PC-3 (cell line): ENCODE measurements at regions not wholly inside any gene's neighbourhood (a gene's known extent, or its start where the extent isn't known, plus 50 kb on each side); places are given as distances from the start of the nearest gene placed in this dataset.

Source experiments
- CTCF ChIP-seq: fragments of 300-600 bp; sonication (generic); conservative IDR thresholded peaks from 2 replicates; pipeline ENCODE4 v1.5.1; 2017; ENCODE audit warnings: antibody characterized with exemption, low read depth, mild to moderate bottlenecking, low read length
- EZH2phosphoT487 ChIP-seq: fragments of 300-600 bp; sonication (generic); IDR thresholded peaks from 2 replicates; pipeline ENCODE4 v1.6.1; 2018; ENCODE audit warnings: mild to moderate bottlenecking, antibody characterized with exemption, low read length, borderline replicate concordance

- TF ChIP-seq CTCF: no peak
- no peak for TF ChIP-seq EZH2phosphoT487
Observed at GRCh38 chr18:78558948-78559347, 420.7 kb upstream of the SALL3 start.
